ENCODE measurements at regions not wholly inside any gene's neighbourhood (a gene's known extent, or its start where the extent isn't known, plus 50 kb on each side); places are given as distances from the start of the nearest gene placed in this dataset.

- TF ChIP-seq CTCF (IDR thresholded peaks at IDR 0.05; ENCODE audit: borderline replicate concordance, extremely low read depth, insufficient read depth): no peak
- Histone ChIP-seq H3K27ac (ENCODE audit: low read depth in 2 of 2, low read length in 2 of 2) (no peak overlapping the region), H3K4me1 (ENCODE audit: control insufficient read depth in 2 of 3, insufficient read depth in 2 of 3, low read depth in 1 of 3, low read length in 3 of 3) (no peaks in the 10 kb centered on the region), H3K9me3 (ENCODE audit: control insufficient read depth in 2 of 3, insufficient read depth in 1 of 3, low read length in 3 of 3) (no peaks in the 10 kb centered on the region), H3K36me3 (ENCODE audit: control insufficient read depth in 2 of 3, insufficient read depth in 3 of 3, low read length in 3 of 3) (no peaks in the 10 kb centered on the region), H3K9ac (ENCODE audit: low read length in 3 of 3) (no peak overlapping the region), H3K27me3 (ENCODE audit: control insufficient read depth, insufficient read depth, low read length) (no peaks in the 10 kb centered on the region), H3K4me3 (ENCODE audit: low read length in 3 of 3) (no peak overlapping the region)
- DNase-seq (no peak), FAIRE-seq (no peak)
- intact Hi-C loops (cut with DNase I): no loop called here
Measured at GRCh38 chr2:224261326-224261725, 140.6 kb downstream of the FAM124B start.

GRCh38 chr2:224260372-224261020 lies 141.4 kb downstream of the FAM124B start:
- H3K4me1 ChIP-seq (ENCODE audit: control insufficient read depth in 2 of 3, insufficient read depth in 2 of 3, low read depth in 1 of 3, low read length in 3 of 3): no peaks in the 10 kb centered on the region
- H3K4me3 ChIP-seq (ENCODE audit: low read length in 3 of 3): no peak overlapping the region
- DNase-seq: peak in 4 of 5 donors; percentile 77 to 95 (median 87)
- H3K9ac ChIP-seq (ENCODE audit: low read length in 3 of 3): no peak overlapping the region
- H3K27me3 ChIP-seq (ENCODE audit: control insufficient read depth, insufficient read depth, low read length): no peaks in the 10 kb centered on the region
- H3K36me3 ChIP-seq (ENCODE audit: control insufficient read depth in 2 of 3, insufficient read depth in 3 of 3, low read length in 3 of 3): no peaks in the 10 kb centered on the region
- TF ChIP-seq CTCF (IDR thresholded peaks at IDR 0.05; ENCODE audit: borderline replicate concordance, extremely low read depth, insufficient read depth): no peak
- FAIRE-seq: no peak
- intact Hi-C loops (cut with DNase I): no loop called here
- H3K9me3 ChIP-seq (ENCODE audit: control insufficient read depth in 2 of 3, insufficient read depth in 1 of 3, low read length in 3 of 3): no peaks in the 10 kb centered on the region
- no peak overlapping the region for H3K27ac ChIP-seq (ENCODE audit: low read depth in 2 of 2, low read length in 2 of 2)

- Histone ChIP-seq H3K9ac (ENCODE audit: low read length in 3 of 3) (no peak overlapping the region), H3K9me3 (ENCODE audit: control insufficient read depth in 2 of 3, insufficient read depth in 1 of 3, low read length in 3 of 3) (no peaks in the 10 kb centered on the region), H3K4me3 (ENCODE audit: low read length in 3 of 3) (no peak overlapping the region), H3K27ac (ENCODE audit: low read depth in 2 of 2, low read length in 2 of 2) (no peak overlapping the region), H3K27me3 (ENCODE audit: control insufficient read depth, insufficient read depth, low read length) (no peaks in the 10 kb centered on the region), H3K4me1 (ENCODE audit: control insufficient read depth in 2 of 3, insufficient read depth in 2 of 3, low read depth in 1 of 3, low read length in 3 of 3) (no peaks in the 10 kb centered on the region), H3K36me3 (ENCODE audit: control insufficient read depth in 2 of 3, insufficient read depth in 3 of 3, low read length in 3 of 3) (no peaks in the 10 kb centered on the region)
- FAIRE-seq (no peak), DNase-seq (no peak)
- intact Hi-C loops (cut with DNase I): no loop called here
- TF ChIP-seq CTCF (IDR thresholded peaks at IDR 0.05; ENCODE audit: borderline replicate concordance, extremely low read depth, insufficient read depth): no peak
Measured at GRCh38 chr2:224259831-224260230, 142.1 kb downstream of the FAM124B start.

GRCh38 chr2:224258059-224258458 lies 143.8 kb downstream of the FAM124B start:
- intact Hi-C loops (cut with DNase I): no loop called here
- Histone ChIP-seq H3K27ac (ENCODE audit: low read depth in 2 of 2, low read length in 2 of 2) (no peak overlapping the region), H3K4me3 (ENCODE audit: low read length in 3 of 3) (no peak overlapping the region), H3K36me3 (ENCODE audit: control insufficient read depth in 2 of 3, insufficient read depth in 3 of 3, low read length in 3 of 3) (no peaks in the 10 kb centered on the region), H3K4me1 (ENCODE audit: control insufficient read depth in 2 of 3, insufficient read depth in 2 of 3, low read depth in 1 of 3, low read length in 3 of 3) (no peaks in the 10 kb centered on the region), H3K9me3 (ENCODE audit: control insufficient read depth in 2 of 3, insufficient read depth in 1 of 3, low read length in 3 of 3) (no peaks in the 10 kb centered on the region), H3K27me3 (ENCODE audit: control insufficient read depth, insufficient read depth, low read length) (no peaks in the 10 kb centered on the region), H3K9ac (ENCODE audit: low read length in 3 of 3) (no peak overlapping the region)
- no peak for TF ChIP-seq CTCF (IDR thresholded peaks at IDR 0.05; ENCODE audit: borderline replicate concordance, extremely low read depth, insufficient read depth)
- DNase-seq (peak in 2 of 5 donors; percentile 59 to 76), FAIRE-seq (no peak)

All from kidney (tissue), 13 donors.